ENCODE measurements at regions not wholly inside any gene's neighbourhood (a gene's known extent, or its start where the extent isn't known, plus 50 kb on each side); places are given as distances from the start of the nearest gene placed in this dataset.
"Not testable (repeated sequence)": the region's sequence is repeated elsewhere in the genome, so short reads cannot be mapped to it uniquely, and the experiment has no call there.

- DNase-seq (ENCODE audit: low read depth), result no peak
Observed at GRCh38 chr2:72078773-72079172, 68.9 kb downstream of the CYP26B1 start.

GRCh38 chr2:72077702-72078169, 69.9 kb downstream of the CYP26B1 start:
- no peak for DNase-seq (ENCODE audit: low read depth)

- not testable (repeated sequence) for DNase-seq (ENCODE audit: low read depth)
Observed at GRCh38 chr2:72073373-72073772, 74.3 kb downstream of the CYP26B1 start.

GRCh38 chr2:72064197-72064596, 83.5 kb downstream of the CYP26B1 start:
- DNase-seq (ENCODE audit: low read depth), result not testable (repeated sequence)

GRCh38 chr2:72062336-72062735, 85.3 kb downstream of the CYP26B1 start:
- no peak for DNase-seq (ENCODE audit: low read depth)

- DNase-seq (ENCODE audit: low read depth), result no peak
Observed at GRCh38 chr2:72057308-72057707, 90.4 kb downstream of the CYP26B1 start.

GRCh38 chr2:72051971-72052505, 95.6 kb downstream of the CYP26B1 start:
- DNase-seq (ENCODE audit: low read depth), result no peak

- DNase-seq (ENCODE audit: low read depth), result no peak
Observed at GRCh38 chr2:72051204-72051603, 96.5 kb downstream of the CYP26B1 start.

- DNase-seq (ENCODE audit: low read depth), result no peak
Observed at GRCh38 chr2:72050734-72051133, 96.9 kb downstream of the CYP26B1 start.

GRCh38 chr2:72048881-72049477, 98.7 kb downstream of the CYP26B1 start:
- DNase-seq (ENCODE audit: low read depth), result no peak

GRCh38 chr2:72043985-72044384, 103.7 kb downstream of the CYP26B1 start:
- DNase-seq (ENCODE audit: low read depth), result no peak

GRCh38 chr2:72041638-72042111, 106.0 kb downstream of the CYP26B1 start:
- DNase-seq (ENCODE audit: low read depth), result no peak

GRCh38 chr2:72040629-72041571, 106.8 kb downstream of the CYP26B1 start:
- DNase-seq (ENCODE audit: low read depth), result no peak

GRCh38 chr2:72038524-72038923, 109.1 kb downstream of the CYP26B1 start:
- DNase-seq (ENCODE audit: low read depth), result no peak

- no peak for DNase-seq (ENCODE audit: low read depth)
Observed at GRCh38 chr2:72037261-72037666, 110.4 kb downstream of the CYP26B1 start.

- no peak for DNase-seq (ENCODE audit: low read depth)
Observed at GRCh38 chr2:72036595-72036994, 111.1 kb downstream of the CYP26B1 start.

- DNase-seq (ENCODE audit: low read depth), result no peak
Observed at GRCh38 chr2:72036173-72036545, 111.5 kb downstream of the CYP26B1 start.

- DNase-seq (ENCODE audit: low read depth), result no peak
Observed at GRCh38 chr2:72035518-72036172, 112.0 kb downstream of the CYP26B1 start.

- no peak for DNase-seq (ENCODE audit: low read depth)
Observed at GRCh38 chr2:72034353-72035095, 113.1 kb downstream of the CYP26B1 start.

GRCh38 chr2:72033636-72034035, 114.0 kb downstream of the CYP26B1 start:
- DNase-seq (ENCODE audit: low read depth), result no peak

- no peak for DNase-seq (ENCODE audit: low read depth)
Observed at GRCh38 chr2:72032481-72033041, 115.1 kb downstream of the CYP26B1 start.

Measured in GM04503 (cell line).